K562 (cell line): ENCODE measurements at regions not wholly inside any gene's neighbourhood (a gene's known extent, or its start where the extent isn't known, plus 50 kb on each side); places are given as distances from the start of the nearest gene placed in this dataset.

Experiments
- ATAC-seq: fragments of 200-7000 bp; cut with Tn5 transposase; 3 replicates; pipeline ENCODE4 v1.9.1; 2020; ENCODE audit warnings: moderate library complexity
- BruUV-seq: library from RNA; stranded (reverse); fragments of 400-500 nt; replicated peaks from 2 replicates; lab custom pipeline; 2021; lab: Mats Ljungman, UMichigan
- CTCF ChIA-PET: fragments of 300-600 bp; formaldehyde crosslinking; extraction: SDS; loops from one replicate; lab custom pipeline; 2021; ENCODE audit warnings: low intra/inter-chr PET ratio; lab: Yijun Ruan, JAX
- POLR2A ChIA-PET: fragments of 300-600, 350-650 bp; sonication (Branson Sonifier 250); formaldehyde crosslinking; extraction: SDS; loops from one replicate; lab custom pipeline; 2021; ENCODE audit warnings: antibody characterized with exemption, inconsistent platforms; lab: Yijun Ruan, JAX
- DNase-seq, 4 experiments: peaks; one replicate each; pipeline versions ENCODE4 v3.0.0 to v3.0.0-alpha.2; 2011 to 2018; ENCODE audit warnings: low spot score in 3 of 4, mixed read lengths in 3 of 4; ENCODE audit errors: extremely low read depth in 1 of 4
- FAIRE-seq: peaks from 2 replicates; lab custom pipeline; 2011; peaks lifted over from hg19 to GRCh38; lab: Jason Lieb, UNC
- H2AFZ ChIP-seq: 2 replicates; pipeline ENCODE4 v1.6.0; 2011; ENCODE audit warnings: low read depth, low read length, control low read depth, inconsistent platforms
- H3K27ac ChIP-seq: fragments of 200-600 bp; 3 replicates; pipeline ENCODE4 v1.8.0; 2011; ENCODE audit warnings: low read depth, mild to moderate bottlenecking, control low read depth, inconsistent platforms, low read length, moderate library complexity, mixed read lengths; ENCODE audit errors: extremely low read depth
- H3K27me3 ChIP-seq, 2 experiments: fragments of 300-600 bp in 1 of 2; 2 replicates in 1 of 2; 3 replicates in 1 of 2; pipeline versions ENCODE4 v1.6.0 to v1.8.0; 2011; ENCODE audit warnings: inconsistent platforms in 2 of 2, low read length in 2 of 2, mild to moderate bottlenecking in 1 of 2, mixed read lengths in 1 of 2, moderate library complexity in 1 of 2; ENCODE audit not compliant: control insufficient read depth in 2 of 2, insufficient read depth in 2 of 2
- H3K36me3 ChIP-seq: fragments of 300-600 bp; 3 replicates; pipeline ENCODE4 v1.8.0; 2011; ENCODE audit warnings: mild to moderate bottlenecking, low read length, inconsistent platforms; ENCODE audit not compliant: control insufficient read depth, insufficient read depth
- H3K4me1 ChIP-seq, 2 experiments: fragments of 200-600 bp in 1 of 2; replicated peaks in 1 of 2; 2 replicates in 1 of 2; 3 replicates in 1 of 2; pipeline versions ENCODE4 v1.5.1 to v1.8.0; 2011; ENCODE audit warnings: inconsistent platforms in 2 of 2, low read length in 2 of 2, mild to moderate bottlenecking in 1 of 2, mixed read lengths in 1 of 2, moderate library complexity in 1 of 2; ENCODE audit not compliant: control insufficient read depth in 2 of 2, insufficient read depth in 2 of 2
- H3K4me2 ChIP-seq: 2 replicates; pipeline ENCODE4 v1.6.1; 2011; ENCODE audit warnings: low read length, control low read depth, inconsistent platforms, mixed read lengths; ENCODE audit not compliant: insufficient read depth
- H3K4me3 ChIP-seq: fragments of 200-600 bp; sonication (generic), shearing (Covaris generic); 2 replicates; pipeline ENCODE4 v1.5.1; 2016; ENCODE audit warnings: control low read depth, inconsistent platforms
- H3K79me2 ChIP-seq: fragments of 200-600 bp; 3 replicates; pipeline ENCODE4 v1.8.0; 2011; ENCODE audit warnings: low read length, inconsistent platforms; ENCODE audit not compliant: control insufficient read depth, insufficient read depth
- H3K9ac ChIP-seq, 2 experiments: 2 replicates each; pipeline versions ENCODE4 v1.6.0 to v1.6.1; 2011; ENCODE audit warnings: low read depth in 2 of 2, low read length in 2 of 2, control low read depth in 1 of 2, inconsistent platforms in 1 of 2, mild to moderate bottlenecking in 1 of 2, mixed read lengths in 1 of 2; ENCODE audit not compliant: insufficient read depth in 1 of 2
- H3K9me1 ChIP-seq: one replicate; pipeline ENCODE4 v1.6.0; 2011; ENCODE audit warnings: inconsistent platforms, mild to moderate bottlenecking, low read length, moderate library complexity; ENCODE audit not compliant: control insufficient read depth, insufficient read depth
- H3K9me3 ChIP-seq: replicated peaks from 2 replicates; pipeline ENCODE4 v1.5.1; 2011; ENCODE audit warnings: low read depth, low read length, inconsistent platforms; ENCODE audit not compliant: control insufficient read depth, insufficient read depth
- H4K20me1 ChIP-seq: replicated peaks from 2 replicates; pipeline ENCODE4 v1.6.1; 2011; ENCODE audit warnings: low read length, inconsistent platforms, mixed read lengths; ENCODE audit not compliant: control insufficient read depth, insufficient read depth
- CREB5 ChIP-seq: fragments of 250-450 bp; sonication (Bioruptor Pico); IDR thresholded peaks from 2 replicates; pipeline ENCODE4 v1.5.0; 2020; ENCODE audit warnings: mild to moderate bottlenecking
- EWSR1 ChIP-seq: fragments of 450-650 bp; IDR thresholded peaks from 2 replicates; pipeline ENCODE4 v1.6.1; 2018; ENCODE audit warnings: borderline replicate concordance, mild to moderate bottlenecking, low read depth, moderate library complexity; ENCODE audit not compliant: partially characterized antibody
- EZH2 ChIP-seq: IDR thresholded peaks from 2 replicates; pipeline ENCODE4 v1.6.1; 2012; ENCODE audit warnings: low read depth, mild to moderate bottlenecking, inconsistent platforms, low read length, borderline replicate concordance
- FUS ChIP-seq: fragments of 200-400 bp; formaldehyde crosslinking; optimal IDR thresholded peaks from 2 replicates; pipeline ENCODE3; 2017; ENCODE audit warnings: low read depth, low read length
- IRF9 ChIP-seq: fragments of 450-650 bp; IDR thresholded peaks from 2 replicates; pipeline ENCODE4 v1.6.1; 2016; ENCODE audit warnings: missing biosample characterization, missing genetic modification characterization
- KAT7 ChIP-seq: sonication (generic); formaldehyde crosslinking; IDR thresholded peaks from 2 replicates; pipeline ENCODE4 v1.8.0; 2022; ENCODE audit warnings: missing genetic modification reagents, mild to moderate bottlenecking, borderline replicate concordance
- MAFF ChIP-seq: IDR thresholded peaks from 2 replicates; pipeline ENCODE4 v1.6.1; 2012; ENCODE audit warnings: low read length, improper control_type of control experiment
- MAX ChIP-seq: sonication (generic); formaldehyde crosslinking; IDR thresholded peaks from 2 replicates; pipeline ENCODE4 v1.9.0; 2022; ENCODE audit warnings: mild to moderate bottlenecking, missing genetic modification reagents
- MXD1 ChIP-seq: fragments of 250-450 bp; sonication (Bioruptor Pico); IDR thresholded peaks from 2 replicates; pipeline ENCODE4 v1.8.0; 2021; ENCODE audit warnings: borderline replicate concordance, mild to moderate bottlenecking, moderate library complexity; ENCODE audit not compliant: poor library complexity, severe bottlenecking
- RB1 ChIP-seq: fragments of 450-650 bp; IDR thresholded peaks from 2 replicates; pipeline ENCODE4 v1.6.1; 2017; ENCODE audit warnings: low read depth, mild to moderate bottlenecking
- TEAD1 ChIP-seq, 2 experiments: fragments of 450-650 bp in 1 of 2; sonication (generic) in 1 of 2; formaldehyde crosslinking; IDR thresholded peaks; 2 replicates each; pipeline versions ENCODE4 v1.4.0 to v1.8.0; 2020 to 2022; ENCODE audit warnings: mild to moderate bottlenecking in 2 of 2, missing genetic modification reagents in 1 of 2
- ZFP36 ChIP-seq: fragments of 150-350 bp; IDR thresholded peaks from 2 replicates; pipeline ENCODE4 v1.6.1; 2018; ENCODE audit warnings: low read length, low read depth; ENCODE audit not compliant: partially characterized antibody
- ZNF217 ChIP-seq: sonication (generic); formaldehyde crosslinking; IDR thresholded peaks from 2 replicates; pipeline ENCODE4 v1.8.0; 2022; ENCODE audit warnings: mild to moderate bottlenecking, missing genetic modification reagents
- WGBS: fragments of 100-300 bp; shearing (Covaris generic); methylation state at CpG from one replicate; pipeline ENCODE4 v1.1.6; 2016; ENCODE audit warnings: low coverage, mixed read lengths; ENCODE audit not compliant: insufficient coverage; ENCODE audit errors: missing lambda C conversion rate; 5-methylcytosine and 5-hydroxymethylcytosine counted together
- in situ Hi-C: fragments of 300-500 bp; cut with MboI; formaldehyde crosslinking; loops from 4 replicates; pipeline ENCODE4 v1.15.0; 2018; ENCODE audit warnings: inconsistent platforms, mixed read lengths
- intact Hi-C: fragments of 100-400 bp; cut with micrococcal nuclease; formaldehyde crosslinking; loops from 2 replicates; pipeline ENCODE4 v1.14.2; 2022

GRCh38 chr1:2909797-2910196 lies 108.3 kb upstream of the TTC34 start:
- H2AFZ ChIP-seq = no peak overlapping the region
- no TSS peak for BruUV-seq
- 1% methylated on average over 10 of the region's 14 CpGs for WGBS
- H3K4me1 ChIP-seq = peaks cover 0 to 10% of the 10 kb centered on the region in 2 experiments; a peak in 2 of 5 replicates
- no peak overlapping the region for H3K9ac ChIP-seq
- intact Hi-C loops = no loop called here
- H3K4me3 ChIP-seq = no peak overlapping the region
- CTCF ChIA-PET = no interaction called here
- ATAC-seq (no peak), FAIRE-seq (no peak), DNase-seq (no peak)
- POLR2A ChIA-PET = no interaction called here
- no peaks in the 10 kb centered on the region for H3K9me3 ChIP-seq
- H3K9me1 ChIP-seq = no peaks in the 10 kb centered on the region
- H3K79me2 ChIP-seq = no peaks in the 10 kb centered on the region
- H3K36me3 ChIP-seq = no peaks in the 10 kb centered on the region
- H3K4me2 ChIP-seq = no peak overlapping the region
- in situ Hi-C loops = loop anchor here (25.0 kb wide), 1 partner anchor 222 kb away; no protein-coding TSS in a partner anchor
- H3K27ac ChIP-seq = no peak overlapping the region
- peaks cover 0 to 24% of the 10 kb centered on the region in 2 experiments; a peak in 3 of 5 replicates for H3K27me3 ChIP-seq
- peaks cover 5% of the 10 kb centered on the region; the same call in 1 of the 2 replicates for H4K20me1 ChIP-seq
- no peak for TF ChIP-seq MXD1
- no peak for TF ChIP-seq ZFP36
- TF ChIP-seq EWSR1 = no peak
- TF ChIP-seq FUS = no peak
- TF ChIP-seq IRF9 (tag) = no peak
- TF ChIP-seq KAT7 (CRISPR knock-in tag) = no peak
- no peak for TF ChIP-seq TEAD1 (CRISPR knock-in tag; IDR thresholded peaks at IDR 0.05)
- no peak for TF ChIP-seq MAFF
- TF ChIP-seq MAX (CRISPR knock-in tag) = no peak
- no peak for TF ChIP-seq CREB5 (CRISPR knock-in tag)
- TF ChIP-seq ZNF217 = no peak
- no peak for TF ChIP-seq EZH2
- TF ChIP-seq RB1 = no peak
- TF ChIP-seq, all 486 proteins: peak for 0
